MM.1S (cell line): ENCODE measurements at regions not wholly inside any gene's neighbourhood (a gene's known extent, or its start where the extent isn't known, plus 50 kb on each side); places are given as distances from the start of the nearest gene placed in this dataset.

Experiments
- DNase-seq: peaks from one replicate; pipeline ENCODE4 v3.0.0-alpha.2; 2015
- H2AFZ ChIP-seq: fragments of 300-600 bp; sonication (generic); 2 replicates; pipeline ENCODE4 v1.6.0; 2016; ENCODE audit warnings: antibody characterized with exemption, low read length
- H3F3A ChIP-seq: fragments of 300-600 bp; sonication (generic); 2 replicates; pipeline ENCODE4 v1.6.1; 2016; ENCODE audit warnings: mild to moderate bottlenecking, antibody characterized with exemption, low read length, moderate library complexity, mixed read lengths; ENCODE audit not compliant: insufficient read depth
- H3K27ac ChIP-seq: fragments of 300-600 bp; sonication (generic); 2 replicates; pipeline ENCODE4 v1.5.1; 2016; ENCODE audit warnings: mild to moderate bottlenecking, low read length
- H3K27me3 ChIP-seq: fragments of 300-600 bp; sonication (generic); replicated peaks from 2 replicates; pipeline ENCODE4 v1.6.0; 2016; ENCODE audit warnings: low read length; ENCODE audit not compliant: insufficient read depth
- H3K36me3 ChIP-seq: fragments of 300-600 bp; sonication (generic); replicated peaks from 2 replicates; pipeline ENCODE4 v1.6.1; 2016; ENCODE audit warnings: mild to moderate bottlenecking, low read length, mixed read lengths; ENCODE audit not compliant: insufficient read depth
- H3K4me1 ChIP-seq: fragments of 300-600 bp; sonication (generic); 2 replicates; pipeline ENCODE4 v1.6.1; 2016; ENCODE audit warnings: low read length, mixed read lengths
- H3K4me2 ChIP-seq: fragments of 300-600 bp; sonication (generic); 2 replicates; pipeline ENCODE4 v1.6.0; 2016; ENCODE audit warnings: low read depth, low read length
- H3K4me3 ChIP-seq: fragments of 300-600 bp; sonication (generic); 2 replicates; pipeline ENCODE4 v1.5.1; 2016; ENCODE audit warnings: low read length, mixed read lengths
- H3K79me2 ChIP-seq: fragments of 300-600 bp; sonication (generic); 2 replicates; pipeline ENCODE4 v1.6.1; 2016; ENCODE audit warnings: mixed run types, low read length, mixed read lengths
- H3K9ac ChIP-seq: fragments of 300-600 bp; sonication (generic); 2 replicates; pipeline ENCODE4 v1.6.1; 2016; ENCODE audit warnings: low read length, mixed read lengths
- H3K9me2 ChIP-seq: fragments of 300-600 bp; sonication (generic); replicated peaks from 2 replicates; pipeline ENCODE4 v1.6.1; 2016; ENCODE audit warnings: mild to moderate bottlenecking, low read length, mixed read lengths; ENCODE audit not compliant: insufficient read depth
- H3K9me3 ChIP-seq: fragments of 300-600 bp; sonication (generic); replicated peaks from 2 replicates; pipeline ENCODE4 v1.6.1; 2016; ENCODE audit warnings: mild to moderate bottlenecking, low read length, mixed read lengths; ENCODE audit not compliant: insufficient read depth
- H4K20me1 ChIP-seq: fragments of 300-600 bp; sonication (generic); 2 replicates; pipeline ENCODE4 v1.6.1; 2016; ENCODE audit warnings: mild to moderate bottlenecking, low read length, moderate library complexity, mixed read lengths; ENCODE audit not compliant: insufficient read depth
- CTCF ChIP-seq: fragments of 300-600 bp; sonication (generic); IDR thresholded peaks from 2 replicates; pipeline ENCODE4 v1.5.1; 2016; ENCODE audit warnings: antibody characterized with exemption, low read length, mixed read lengths
- EZH2 ChIP-seq: fragments of 300-600 bp; sonication (generic); optimal IDR thresholded peaks from 2 replicates; pipeline ENCODE3; 2017; ENCODE audit warnings: low read depth, mild to moderate bottlenecking, antibody characterized with exemption, low read length, mixed read lengths
- EZH2phosphoT487 ChIP-seq: fragments of 300-600 bp; sonication (generic); IDR thresholded peaks from 2 replicates; pipeline ENCODE4 v1.6.1; 2018; ENCODE audit warnings: antibody characterized with exemption, low read length

- Histone ChIP-seq H3K4me3 (no peak overlapping the region), H3K4me1 (no peaks in the 10 kb centered on the region), H3F3A (no peaks in the 10 kb centered on the region), H3K27me3 (no peaks in the 10 kb centered on the region), H3K79me2 (no peaks in the 10 kb centered on the region), H3K4me2 (no peak overlapping the region), H3K9me2 (no peaks in the 10 kb centered on the region), H3K9ac (no peak overlapping the region), H4K20me1 (no peaks in the 10 kb centered on the region), H3K36me3 (no peaks in the 10 kb centered on the region), H3K9me3 (no peaks in the 10 kb centered on the region), H2AFZ (no peak overlapping the region), H3K27ac (no peak overlapping the region)
- no peak for DNase-seq
- no peak for TF ChIP-seq EZH2phosphoT487
- no peak for TF ChIP-seq EZH2
- TF ChIP-seq CTCF, result no peak
These were observed 352.1 kb downstream of the ATP23 start for GRCh38 chr12:58293308-58293982.

GRCh38 chr12:58295268-58295667 lies 353.9 kb downstream of the ATP23 start:
- Histone ChIP-seq H2AFZ (no peak overlapping the region), H3K79me2 (no peaks in the 10 kb centered on the region), H3K4me2 (no peak overlapping the region), H3K27ac (no peak overlapping the region), H3K27me3 (no peaks in the 10 kb centered on the region), H3K9me2 (no peaks in the 10 kb centered on the region), H3F3A (no peaks in the 10 kb centered on the region), H3K4me1 (no peaks in the 10 kb centered on the region), H3K9me3 (no peaks in the 10 kb centered on the region), H3K4me3 (no peak overlapping the region), H3K9ac (no peak overlapping the region), H3K36me3 (no peaks in the 10 kb centered on the region), H4K20me1 (no peaks in the 10 kb centered on the region)
- no peak for DNase-seq
- no peak for TF ChIP-seq EZH2

- no peaks in the 10 kb centered on the region for H3K4me1 ChIP-seq
- no peak overlapping the region for H3K9ac ChIP-seq
- H3K4me3 ChIP-seq, result no peak overlapping the region
- no peak overlapping the region for H3K27ac ChIP-seq
- TF ChIP-seq CTCF (no peak), EZH2 (no peak), EZH2phosphoT487 (no peak)
- H3K4me2 ChIP-seq, result no peak overlapping the region
- no peaks in the 10 kb centered on the region for H3K9me2 ChIP-seq
- H3K27me3 ChIP-seq, result no peaks in the 10 kb centered on the region
- no peaks in the 10 kb centered on the region for H3F3A ChIP-seq
- no peaks in the 10 kb centered on the region for H4K20me1 ChIP-seq
- H2AFZ ChIP-seq, result no peak overlapping the region
- H3K9me3 ChIP-seq, result no peaks in the 10 kb centered on the region
- H3K79me2 ChIP-seq, result no peaks in the 10 kb centered on the region
- no peak for DNase-seq
- H3K36me3 ChIP-seq, result no peaks in the 10 kb centered on the region
These were observed 355.5 kb downstream of the ATP23 start for GRCh38 chr12:58296863-58297262.

- H3K4me1 ChIP-seq, result no peaks in the 10 kb centered on the region
- no peak overlapping the region for H3K4me3 ChIP-seq
- no peaks in the 10 kb centered on the region for H3K36me3 ChIP-seq
- no peak overlapping the region for H3K9ac ChIP-seq
- no peak for DNase-seq
- no peaks in the 10 kb centered on the region for H4K20me1 ChIP-seq
- no peak overlapping the region for H3K27ac ChIP-seq
- no peak overlapping the region for H2AFZ ChIP-seq
- no peak overlapping the region for H3K4me2 ChIP-seq
- no peaks in the 10 kb centered on the region for H3F3A ChIP-seq
- H3K9me2 ChIP-seq, result no peaks in the 10 kb centered on the region
- no peaks in the 10 kb centered on the region for H3K9me3 ChIP-seq
- no peak for TF ChIP-seq CTCF
- no peak for TF ChIP-seq EZH2
- no peak for TF ChIP-seq EZH2phosphoT487
- H3K79me2 ChIP-seq, result no peaks in the 10 kb centered on the region
- H3K27me3 ChIP-seq, result no peaks in the 10 kb centered on the region
These were observed 357.4 kb downstream of the ATP23 start for GRCh38 chr12:58298803-58299202.
